ENCODE measurements at regions not wholly inside any gene's neighbourhood (a gene's known extent, or its start where the extent isn't known, plus 50 kb on each side); places are given as distances from the start of the nearest gene placed in this dataset.

DNA sequence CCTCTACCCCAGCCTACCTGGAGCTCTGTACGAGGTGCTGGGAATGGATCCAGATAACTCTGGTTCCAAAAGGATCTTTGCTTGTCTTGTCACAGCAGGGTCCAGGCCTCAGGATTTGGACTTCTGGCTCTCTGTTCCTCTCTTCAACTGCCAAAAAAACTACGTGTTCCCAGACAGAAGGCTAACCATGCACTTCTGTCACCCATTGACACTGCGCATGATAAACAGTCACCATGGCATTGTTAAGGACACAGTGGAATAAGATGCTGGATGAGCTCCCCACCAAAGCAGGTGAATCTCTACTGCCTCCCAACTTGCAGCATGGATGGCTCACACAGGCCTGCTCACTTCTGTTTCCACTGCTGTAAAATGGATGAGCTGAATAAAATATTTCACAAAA is 637.9 kb downstream of the TNS3 start:
- TF ChIP-seq, protein P1, sequence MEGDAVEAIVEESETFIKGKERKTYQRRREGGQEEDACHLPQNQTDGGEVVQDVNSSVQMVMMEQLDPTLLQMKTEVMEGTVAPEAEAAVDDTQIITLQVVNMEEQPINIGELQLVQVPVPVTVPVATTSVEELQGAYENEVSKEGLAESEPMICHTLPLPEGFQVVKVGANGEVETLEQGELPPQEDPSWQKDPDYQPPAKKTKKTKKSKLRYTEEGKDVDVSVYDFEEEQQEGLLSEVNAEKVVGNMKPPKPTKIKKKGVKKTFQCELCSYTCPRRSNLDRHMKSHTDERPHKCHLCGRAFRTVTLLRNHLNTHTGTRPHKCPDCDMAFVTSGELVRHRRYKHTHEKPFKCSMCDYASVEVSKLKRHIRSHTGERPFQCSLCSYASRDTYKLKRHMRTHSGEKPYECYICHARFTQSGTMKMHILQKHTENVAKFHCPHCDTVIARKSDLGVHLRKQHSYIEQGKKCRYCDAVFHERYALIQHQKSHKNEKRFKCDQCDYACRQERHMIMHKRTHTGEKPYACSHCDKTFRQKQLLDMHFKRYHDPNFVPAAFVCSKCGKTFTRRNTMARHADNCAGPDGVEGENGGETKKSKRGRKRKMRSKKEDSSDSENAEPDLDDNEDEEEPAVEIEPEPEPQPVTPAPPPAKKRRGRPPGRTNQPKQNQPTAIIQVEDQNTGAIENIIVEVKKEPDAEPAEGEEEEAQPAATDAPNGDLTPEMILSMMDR (conservative IDR thresholded peaks at IDR 0.05; ENCODE audit: low read length), result no peak
- no peak for TF ChIP-seq EZH2phosphoT487 (IDR thresholded peaks at IDR 0.05; ENCODE audit: borderline replicate concordance)
